22Rv1 (cell line): ENCODE measurements at regions not wholly inside any gene's neighbourhood (a gene's known extent, or its start where the extent isn't known, plus 50 kb on each side); places are given as distances from the start of the nearest gene placed in this dataset.

Experiments used
- CTCF ChIP-seq: fragments of 450-650 bp; IDR thresholded peaks from 2 replicates; pipeline ENCODE4 v1.5.1; 2017; ENCODE audit warnings: mild to moderate bottlenecking
- ZFX ChIP-seq: fragments of 450-650 bp; IDR thresholded peaks from 2 replicates; pipeline ENCODE4 v1.6.1; 2017; ENCODE audit warnings: antibody characterized with exemption, borderline replicate concordance

DNA sequence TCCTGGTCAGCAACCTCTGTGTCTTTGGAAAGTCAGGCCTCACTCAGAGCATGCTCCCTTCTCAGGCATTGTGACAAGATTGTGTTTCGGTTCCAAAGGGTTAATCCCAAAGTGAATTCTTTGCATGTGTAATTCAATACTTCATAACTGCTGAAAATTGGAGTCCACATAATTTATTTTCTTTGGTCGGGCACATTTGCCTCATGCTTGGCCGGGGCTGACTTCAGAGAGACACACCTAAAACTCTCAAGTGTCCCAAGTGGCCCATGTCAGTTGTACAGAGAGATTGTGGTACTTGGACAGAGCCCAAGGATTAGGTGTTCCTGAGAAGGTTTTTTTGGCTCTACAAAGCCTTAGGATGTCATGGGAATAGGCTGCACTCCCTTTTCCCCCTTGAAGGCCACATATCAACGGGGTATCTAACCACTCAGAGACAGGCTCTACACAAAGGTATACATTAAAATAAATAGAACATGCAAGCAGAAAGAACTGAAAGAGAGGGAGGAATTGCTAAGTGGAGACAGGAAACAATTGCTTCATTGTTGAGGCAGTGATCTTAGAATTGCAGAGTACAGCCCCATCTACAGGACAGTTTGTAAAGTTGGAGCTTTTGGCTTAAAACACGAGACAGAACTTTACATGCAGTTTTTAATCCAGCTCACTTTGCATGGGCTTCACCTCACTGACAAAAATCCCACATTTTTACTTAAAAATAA lies 1232.3 kb upstream of the ZEB2 start:
- TF ChIP-seq CTCF (peak; percentile 58), ZFX (no peak)
